ENCODE measurements at regions not wholly inside any gene's neighbourhood (a gene's known extent, or its start where the extent isn't known, plus 50 kb on each side); places are given as distances from the start of the nearest gene placed in this dataset.
A peak's percentile ranks its signal among the peaks of the same experiment; 100 is the strongest.

GRCh38 chr9:130765137-130766020 is 69.7 kb upstream of the ABL1 start:
- no peak for DNase-seq
- H3K27me3 ChIP-seq (ENCODE audit: control insufficient read depth, insufficient read depth, low read length, poor library complexity, severe bottlenecking), result no peaks in the 10 kb centered on the region
- H3K36me3 ChIP-seq (ENCODE audit: control insufficient read depth, insufficient read depth, low read length), result no peaks in the 10 kb centered on the region
- Mint-ChIP-seq H3K4me1 (peaks cover 17% of the 10 kb centered on the region), H3K4me3 (no peak overlapping the region), H3K9me3 (no peaks in the 10 kb centered on the region), H3K27ac (no peak overlapping the region), H3K36me3 (ENCODE audit: low read depth) (no peaks in the 10 kb centered on the region), H3K27me3 (ENCODE audit: insufficient read depth) (no peaks in the 10 kb centered on the region)
- H3K27ac ChIP-seq (ENCODE audit: low read depth, low read length), result no peak overlapping the region
- no peaks in the 10 kb centered on the region for H3K9me3 ChIP-seq (ENCODE audit: control insufficient read depth, low read length)
- H3K9ac ChIP-seq (ENCODE audit: extremely low read depth, low read length, poor library complexity, severe bottlenecking), result no peak overlapping the region
- TF ChIP-seq CTCF (conservative IDR thresholded peaks at IDR 0.05), result no peak
- no peaks in the 10 kb centered on the region for H3K4me1 ChIP-seq (ENCODE audit: control insufficient read depth, insufficient read depth, low read length)
- no peak overlapping the region for H3K4me3 ChIP-seq (ENCODE audit: low read length)
- 86 to 88% methylated on average over 4 to 8 of the region's 8 CpGs for WGBS, 2 experiments (ENCODE audit: insufficient coverage in 1 of 2, insufficient read length in 1 of 2)

GRCh38 chr9:130766021-130766926 is 68.8 kb upstream of the ABL1 start:
- Histone ChIP-seq H3K9ac (ENCODE audit: extremely low read depth, low read length, poor library complexity, severe bottlenecking) (no peak overlapping the region), H3K4me1 (ENCODE audit: control insufficient read depth, insufficient read depth, low read length) (no peaks in the 10 kb centered on the region)
- H3K9me3 Mint-ChIP-seq, result no peaks in the 10 kb centered on the region

More at GRCh38 chr9:130766021-130766926, 68.8 kb upstream of the ABL1 start:
- H3K36me3 Mint-ChIP-seq (ENCODE audit: low read depth), result no peaks in the 10 kb centered on the region
- peak overlapping the region; percentile 27 for H3K27ac Mint-ChIP-seq
- Histone ChIP-seq H3K27me3 (ENCODE audit: control insufficient read depth, insufficient read depth, low read length, poor library complexity, severe bottlenecking) (no peaks in the 10 kb centered on the region), H3K4me3 (ENCODE audit: low read length) (no peak overlapping the region), H3K36me3 (ENCODE audit: control insufficient read depth, insufficient read depth, low read length) (no peaks in the 10 kb centered on the region), H3K9me3 (ENCODE audit: control insufficient read depth, low read length) (no peaks in the 10 kb centered on the region), H3K27ac (ENCODE audit: low read depth, low read length) (no peak overlapping the region)
- H3K4me1 Mint-ChIP-seq, result peaks cover 17% of the 10 kb centered on the region
- WGBS, 2 experiments (ENCODE audit: insufficient coverage in 1 of 2, insufficient read length in 1 of 2), result 88 to 93% methylated on average over 15 to 19 of the region's 19 CpGs
- H3K27me3 Mint-ChIP-seq (ENCODE audit: insufficient read depth), result no peaks in the 10 kb centered on the region
- no peak overlapping the region for H3K4me3 Mint-ChIP-seq
- TF ChIP-seq CTCF (conservative IDR thresholded peaks at IDR 0.05), result no peak
- DNase-seq, result no peak
